Esophagus squamous epithelium (tissue), 4 donors: ENCODE measurements at regions not wholly inside any gene's neighbourhood (a gene's known extent, or its start where the extent isn't known, plus 50 kb on each side); places are given as distances from the start of the nearest gene placed in this dataset.

Source experiments
- CTCF ChIP-seq, 6 experiments: fragments of 450-650 bp in 4 of 6; fragments of 200-600 bp in 2 of 6; sonication (generic) in 2 of 6; IDR thresholded peaks; one replicate each; pipeline ENCODE4 v1.5.1; 2016 to 2019; ENCODE audit warnings: antibody characterized with exemption in 6 of 6, mild to moderate bottlenecking in 4 of 6, moderate library complexity in 4 of 6
- POLR2A ChIP-seq, 4 donors: fragments of 450-650 bp; IDR thresholded peaks; one replicate each; pipeline ENCODE4 v1.6.1; 2017; ENCODE audit warnings: antibody characterized with exemption in 4 of 4, mild to moderate bottlenecking in 4 of 4, moderate library complexity in 3 of 4

GRCh38 chr9:100838857-100839256 is 189.7 kb upstream of the PLPPR1 start:
- TF ChIP-seq CTCF (IDR thresholded peaks at IDR 0.05), result no peak
- TF ChIP-seq POLR2A (IDR thresholded peaks at IDR 0.05), result no peak
